ENCODE measurements at regions not wholly inside any gene's neighbourhood (a gene's known extent, or its start where the extent isn't known, plus 50 kb on each side); places are given as distances from the start of the nearest gene placed in this dataset.

DNA sequence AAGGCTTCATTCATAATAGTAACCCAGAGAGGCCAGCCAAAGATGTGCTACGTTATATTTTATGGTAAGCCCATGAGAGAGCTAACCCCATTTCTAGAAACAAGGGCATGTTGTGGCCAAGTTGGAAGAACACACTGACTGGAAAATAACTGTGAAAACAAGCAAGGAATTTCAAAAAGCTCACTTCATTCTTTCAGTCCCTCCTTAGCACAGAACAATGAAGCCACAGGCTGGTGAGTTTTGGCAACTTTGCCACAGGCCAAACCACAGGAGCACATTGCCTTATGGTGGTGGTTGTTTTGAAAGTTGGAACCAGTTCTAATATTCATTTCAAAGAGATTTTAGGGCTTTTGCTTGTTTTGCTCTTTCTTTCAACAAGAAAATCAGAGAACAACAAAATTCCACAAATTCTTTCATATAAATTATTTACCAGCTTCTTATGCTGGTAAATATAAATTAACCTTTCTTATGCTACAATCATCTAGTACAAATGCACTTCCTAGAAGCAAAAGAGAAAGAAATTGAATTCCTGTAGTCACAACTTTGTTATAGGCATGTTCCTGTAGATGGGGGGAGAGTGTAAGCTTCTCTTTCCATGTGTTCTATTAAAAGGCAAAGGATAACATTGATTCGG is 225.4 kb upstream of the RFX3 start:
- TF ChIP-seq, protein P1, sequence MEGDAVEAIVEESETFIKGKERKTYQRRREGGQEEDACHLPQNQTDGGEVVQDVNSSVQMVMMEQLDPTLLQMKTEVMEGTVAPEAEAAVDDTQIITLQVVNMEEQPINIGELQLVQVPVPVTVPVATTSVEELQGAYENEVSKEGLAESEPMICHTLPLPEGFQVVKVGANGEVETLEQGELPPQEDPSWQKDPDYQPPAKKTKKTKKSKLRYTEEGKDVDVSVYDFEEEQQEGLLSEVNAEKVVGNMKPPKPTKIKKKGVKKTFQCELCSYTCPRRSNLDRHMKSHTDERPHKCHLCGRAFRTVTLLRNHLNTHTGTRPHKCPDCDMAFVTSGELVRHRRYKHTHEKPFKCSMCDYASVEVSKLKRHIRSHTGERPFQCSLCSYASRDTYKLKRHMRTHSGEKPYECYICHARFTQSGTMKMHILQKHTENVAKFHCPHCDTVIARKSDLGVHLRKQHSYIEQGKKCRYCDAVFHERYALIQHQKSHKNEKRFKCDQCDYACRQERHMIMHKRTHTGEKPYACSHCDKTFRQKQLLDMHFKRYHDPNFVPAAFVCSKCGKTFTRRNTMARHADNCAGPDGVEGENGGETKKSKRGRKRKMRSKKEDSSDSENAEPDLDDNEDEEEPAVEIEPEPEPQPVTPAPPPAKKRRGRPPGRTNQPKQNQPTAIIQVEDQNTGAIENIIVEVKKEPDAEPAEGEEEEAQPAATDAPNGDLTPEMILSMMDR (conservative IDR thresholded peaks at IDR 0.05) = no peak
- TF ChIP-seq EZH2 (IDR thresholded peaks at IDR 0.05; ENCODE audit: low read depth) = no peak

Data from PC-9 (cell line).